KMS-11 (cell line): ENCODE measurements at regions not wholly inside any gene's neighbourhood (a gene's known extent, or its start where the extent isn't known, plus 50 kb on each side); places are given as distances from the start of the nearest gene placed in this dataset.

ENCODE experiments used
- H2AFZ ChIP-seq: fragments of 200-600 bp; sonication (generic); 2 replicates; pipeline ENCODE4 v1.6.1; 2016; ENCODE audit warnings: antibody characterized with exemption, mixed run types, low read depth
- H3K27ac ChIP-seq: fragments of 200-600 bp; sonication (generic); 2 replicates; pipeline ENCODE4 v1.6.1; 2016; ENCODE audit warnings: mild to moderate bottlenecking, mixed run types
- H3K27me3 ChIP-seq: fragments of 200-600 bp; sonication (generic); 2 replicates; pipeline ENCODE4 v1.6.1; 2017; ENCODE audit warnings: mild to moderate bottlenecking, low read depth, mixed run types, moderate library complexity; ENCODE audit not compliant: insufficient read depth
- H3K36me3 ChIP-seq: fragments of 200-600 bp; sonication (generic); 2 replicates; pipeline ENCODE4 v1.6.1; 2017; ENCODE audit warnings: mild to moderate bottlenecking, mixed run types; ENCODE audit not compliant: insufficient read depth
- H3K4me1 ChIP-seq: fragments of 200-600 bp; sonication (generic); 2 replicates; pipeline ENCODE4 v1.6.1; 2016; ENCODE audit warnings: mild to moderate bottlenecking, low read depth, mixed run types; ENCODE audit not compliant: poor library complexity, severe bottlenecking
- H3K4me2 ChIP-seq: fragments of 200-600 bp; sonication (generic); 2 replicates; pipeline ENCODE4 v1.7.0; 2016; ENCODE audit warnings: mild to moderate bottlenecking, mixed run types
- H3K4me3 ChIP-seq: fragments of 200-600 bp; sonication (generic); IDR thresholded peaks from 2 replicates; pipeline ENCODE4 v1.6.1; 2017; ENCODE audit warnings: low read depth, low read length, mixed read lengths; ENCODE audit not compliant: insufficient read depth
- H3K79me2 ChIP-seq: fragments of 200-600 bp; sonication (generic); 2 replicates; pipeline ENCODE4 v1.6.1; 2016; ENCODE audit warnings: low read depth, mixed run types; ENCODE audit not compliant: insufficient read depth
- H3K9ac ChIP-seq: fragments of 200-600 bp; sonication (generic); 2 replicates; pipeline ENCODE4 v1.6.1; 2016; ENCODE audit warnings: mild to moderate bottlenecking, mixed run types
- H4K20me1 ChIP-seq: fragments of 200-600 bp; sonication (generic); 2 replicates; pipeline ENCODE4 v1.6.1; 2016; ENCODE audit warnings: mild to moderate bottlenecking, mixed run types; ENCODE audit not compliant: insufficient read depth
- CTCF ChIP-seq: fragments of 200-600 bp; sonication (generic); conservative IDR thresholded peaks from 2 replicates; pipeline ENCODE4 v1.6.1; 2017; ENCODE audit warnings: low read depth, mild to moderate bottlenecking, antibody characterized with exemption, low read length, moderate library complexity, mixed read lengths

- Histone ChIP-seq H3K9ac (no peak overlapping the region), H3K4me3 (no peak overlapping the region), H3K79me2 (no peaks in the 10 kb centered on the region), H4K20me1 (no peaks in the 10 kb centered on the region), H3K27ac (no peak overlapping the region), H3K4me1 (peaks cover 3% of the 10 kb centered on the region), H3K27me3 (no peaks in the 10 kb centered on the region), H2AFZ (peak overlapping the region; percentile 75), H3K4me2 (peak overlapping the region; percentile 25; the same call in 1 of the 2 replicates), H3K36me3 (no peaks in the 10 kb centered on the region)
- peak; percentile 91 for TF ChIP-seq CTCF
These were observed 129.3 kb upstream of the IGF1R start for GRCh38 chr15:98518823-98519561.

GRCh38 chr15:98519767-98520550 is 128.4 kb upstream of the IGF1R start:
- H3K27me3 ChIP-seq, result no peaks in the 10 kb centered on the region
- no peak overlapping the region for H2AFZ ChIP-seq
- peaks cover 3% of the 10 kb centered on the region for H3K4me1 ChIP-seq
- no peak overlapping the region for H3K9ac ChIP-seq
- H3K27ac ChIP-seq, result no peak overlapping the region
- H4K20me1 ChIP-seq, result no peaks in the 10 kb centered on the region
- no peak overlapping the region for H3K4me3 ChIP-seq
- TF ChIP-seq CTCF, result no peak
- H3K4me2 ChIP-seq, result peak overlapping the region; percentile 25; the same call in 1 of the 2 replicates
- no peaks in the 10 kb centered on the region for H3K36me3 ChIP-seq
- no peaks in the 10 kb centered on the region for H3K79me2 ChIP-seq

GRCh38 chr15:98522127-98522526 is 126.2 kb upstream of the IGF1R start:
- Histone ChIP-seq H3K4me3 (no peak overlapping the region), H2AFZ (no peak overlapping the region), H3K4me2 (no peak overlapping the region), H3K4me1 (peaks cover 3% of the 10 kb centered on the region), H4K20me1 (no peaks in the 10 kb centered on the region), H3K9ac (no peak overlapping the region), H3K36me3 (no peaks in the 10 kb centered on the region), H3K27ac (no peak overlapping the region), H3K79me2 (no peaks in the 10 kb centered on the region), H3K27me3 (no peaks in the 10 kb centered on the region)
- no peak for TF ChIP-seq CTCF

- no peak overlapping the region for H2AFZ ChIP-seq
These were observed 124.3 kb upstream of the IGF1R start for GRCh38 chr15:98523912-98524662.

More at GRCh38 chr15:98523912-98524662, 124.3 kb upstream of the IGF1R start:
- Histone ChIP-seq H3K79me2 (no peaks in the 10 kb centered on the region), H3K36me3 (no peaks in the 10 kb centered on the region), H3K4me2 (no peak overlapping the region), H3K4me1 (no peaks in the 10 kb centered on the region), H3K9ac (no peak overlapping the region), H4K20me1 (no peaks in the 10 kb centered on the region), H3K27me3 (no peaks in the 10 kb centered on the region), H3K27ac (no peak overlapping the region), H3K4me3 (no peak overlapping the region)
- TF ChIP-seq CTCF, result no peak
